GM18499 (cell line): ENCODE measurements at regions not wholly inside any gene's neighbourhood (a gene's known extent, or its start where the extent isn't known, plus 50 kb on each side); places are given as distances from the start of the nearest gene placed in this dataset.

Experiments
- ATAC-seq: cut with Tn5 transposase; IDR thresholded peaks from one replicate; pipeline ENCODE4 v1.9.1; 2021; ENCODE audit warnings: moderate number of reproducible peaks; ENCODE audit not compliant: insufficient read depth, unreplicated experiment

GRCh38 chr2:16566701-16567100 lies 98.9 kb downstream of the CYRIA start:
- no peak for ATAC-seq

GRCh38 chr2:16565481-16565880 lies 100.2 kb downstream of the CYRIA start:
- no peak for ATAC-seq

GRCh38 chr2:16561676-16562075 lies 104.0 kb downstream of the CYRIA start:
- no peak for ATAC-seq

- no peak for ATAC-seq
These were observed 104.4 kb downstream of the CYRIA start for GRCh38 chr2:16561251-16561650.

GRCh38 chr2:16559278-16560067 lies 106.2 kb downstream of the CYRIA start:
- ATAC-seq = no peak

- ATAC-seq = no peak
These were observed 111.5 kb downstream of the CYRIA start for GRCh38 chr2:16554060-16554583.

- no peak for ATAC-seq
These were observed 112.4 kb downstream of the CYRIA start for GRCh38 chr2:16553226-16553625.

- no peak for ATAC-seq
These were observed 113.4 kb downstream of the CYRIA start for GRCh38 chr2:16552202-16552601.

- no peak for ATAC-seq
These were observed 117.6 kb downstream of the CYRIA start for GRCh38 chr2:16548036-16548435.

- ATAC-seq = no peak
These were observed 119.4 kb downstream of the CYRIA start for GRCh38 chr2:16546128-16546754.

- ATAC-seq = no peak
These were observed 126.9 kb downstream of the CYRIA start for GRCh38 chr2:16538707-16539106.

- ATAC-seq = no peak
These were observed 128.3 kb downstream of the CYRIA start for GRCh38 chr2:16537347-16537746.

GRCh38 chr2:16526193-16526592 lies 139.4 kb downstream of the CYRIA start:
- ATAC-seq = no peak

- no peak for ATAC-seq
These were observed 140.3 kb downstream of the CYRIA start for GRCh38 chr2:16525265-16525887.

GRCh38 chr2:16523711-16524110 lies 141.9 kb downstream of the CYRIA start:
- ATAC-seq = no peak

GRCh38 chr2:16522031-16522831 lies 143.4 kb downstream of the CYRIA start:
- no peak for ATAC-seq

- no peak for ATAC-seq
These were observed 144.7 kb downstream of the CYRIA start for GRCh38 chr2:16520891-16521290.

- no peak for ATAC-seq
These were observed 149.9 kb downstream of the CYRIA start for GRCh38 chr2:16515696-16516095.

GRCh38 chr2:16513626-16514025 lies 152.0 kb downstream of the CYRIA start:
- no peak for ATAC-seq

GRCh38 chr2:16511041-16511440 lies 154.6 kb downstream of the CYRIA start:
- ATAC-seq = no peak
